ENCODE measurements at regions not wholly inside any gene's neighbourhood (a gene's known extent, or its start where the extent isn't known, plus 50 kb on each side); places are given as distances from the start of the nearest gene placed in this dataset.

DNA sequence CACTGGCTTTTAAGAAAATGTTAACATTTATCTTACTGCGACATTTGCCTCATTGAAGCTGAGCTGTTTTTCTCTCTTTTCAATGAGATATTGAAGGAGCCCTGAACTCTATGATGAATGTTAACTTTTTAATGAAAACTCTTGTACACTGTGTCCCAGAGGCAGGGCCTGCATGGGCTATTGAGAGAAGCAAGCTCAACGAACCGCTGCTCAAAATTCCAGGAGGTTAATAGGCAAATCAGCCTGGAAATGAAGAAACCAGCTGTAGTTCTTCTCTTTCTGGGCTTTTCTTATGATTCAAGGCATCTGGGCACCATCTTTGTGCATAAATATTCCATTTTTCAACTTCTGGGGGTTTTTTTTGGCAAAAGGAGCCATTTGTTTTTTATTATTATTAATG is 168.4 kb upstream of the NPVF start:
- H3K27ac ChIP-seq (replicated peaks), result no peak overlapping the region
- no peak overlapping the region for H3K4me3 ChIP-seq (replicated peaks; ENCODE audit: insufficient read depth, low read length)
- peaks cover 10% of the 10 kb centered on the region for H3K27me3 ChIP-seq (ENCODE audit: insufficient read depth, poor library complexity, severe bottlenecking)
- TF ChIP-seq, protein P1, sequence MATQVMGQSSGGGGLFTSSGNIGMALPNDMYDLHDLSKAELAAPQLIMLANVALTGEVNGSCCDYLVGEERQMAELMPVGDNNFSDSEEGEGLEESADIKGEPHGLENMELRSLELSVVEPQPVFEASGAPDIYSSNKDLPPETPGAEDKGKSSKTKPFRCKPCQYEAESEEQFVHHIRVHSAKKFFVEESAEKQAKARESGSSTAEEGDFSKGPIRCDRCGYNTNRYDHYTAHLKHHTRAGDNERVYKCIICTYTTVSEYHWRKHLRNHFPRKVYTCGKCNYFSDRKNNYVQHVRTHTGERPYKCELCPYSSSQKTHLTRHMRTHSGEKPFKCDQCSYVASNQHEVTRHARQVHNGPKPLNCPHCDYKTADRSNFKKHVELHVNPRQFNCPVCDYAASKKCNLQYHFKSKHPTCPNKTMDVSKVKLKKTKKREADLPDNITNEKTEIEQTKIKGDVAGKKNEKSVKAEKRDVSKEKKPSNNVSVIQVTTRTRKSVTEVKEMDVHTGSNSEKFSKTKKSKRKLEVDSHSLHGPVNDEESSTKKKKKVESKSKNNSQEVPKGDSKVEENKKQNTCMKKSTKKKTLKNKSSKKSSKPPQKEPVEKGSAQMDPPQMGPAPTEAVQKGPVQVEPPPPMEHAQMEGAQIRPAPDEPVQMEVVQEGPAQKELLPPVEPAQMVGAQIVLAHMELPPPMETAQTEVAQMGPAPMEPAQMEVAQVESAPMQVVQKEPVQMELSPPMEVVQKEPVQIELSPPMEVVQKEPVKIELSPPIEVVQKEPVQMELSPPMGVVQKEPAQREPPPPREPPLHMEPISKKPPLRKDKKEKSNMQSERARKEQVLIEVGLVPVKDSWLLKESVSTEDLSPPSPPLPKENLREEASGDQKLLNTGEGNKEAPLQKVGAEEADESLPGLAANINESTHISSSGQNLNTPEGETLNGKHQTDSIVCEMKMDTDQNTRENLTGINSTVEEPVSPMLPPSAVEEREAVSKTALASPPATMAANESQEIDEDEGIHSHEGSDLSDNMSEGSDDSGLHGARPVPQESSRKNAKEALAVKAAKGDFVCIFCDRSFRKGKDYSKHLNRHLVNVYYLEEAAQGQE (IDR thresholded peaks at IDR 0.05; ENCODE audit: insufficient replicate concordance, low read depth), result no peak
- TF ChIP-seq POLR2AphosphoS5 (IDR thresholded peaks at IDR 0.05; ENCODE audit: low read depth) (no peak), GABPA (IDR thresholded peaks at IDR 0.05; ENCODE audit: low read depth) (no peak), CTCF (IDR thresholded peaks at IDR 0.05; ENCODE audit: insufficient read depth, low read length) (no peak), SPI1 (IDR thresholded peaks at IDR 0.05; ENCODE audit: borderline replicate concordance, low read depth) (no peak)
- DNase-seq (ENCODE audit: low read depth in 1 of 2, low spot score in 1 of 2), result no peak

DNA sequence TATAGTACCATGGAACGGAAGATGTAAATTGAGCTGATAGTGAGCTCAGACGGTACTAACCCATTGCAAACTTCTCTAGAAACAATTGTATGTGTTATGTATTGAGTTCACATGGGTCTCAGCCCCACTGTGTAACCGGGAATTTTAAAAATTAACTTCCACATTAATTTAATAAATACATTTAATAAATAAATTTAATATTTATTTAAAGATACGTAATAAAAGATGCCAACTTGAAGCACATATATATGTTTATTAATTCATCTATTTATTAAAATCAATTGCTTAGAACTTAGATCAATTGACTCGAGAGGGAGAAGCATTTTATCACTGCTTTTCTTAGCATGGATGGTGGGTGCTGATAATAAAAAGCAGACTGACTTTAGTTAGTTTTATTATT is 170.1 kb upstream of the NPVF start:
- no peak for DNase-seq (ENCODE audit: low read depth in 1 of 2, low spot score in 1 of 2)
- TF ChIP-seq CTCF (IDR thresholded peaks at IDR 0.05; ENCODE audit: insufficient read depth, low read length), result no peak
- TF ChIP-seq, protein P1 (IDR thresholded peaks at IDR 0.05; ENCODE audit: insufficient replicate concordance, low read depth), result no peak
- TF ChIP-seq SPI1 (IDR thresholded peaks at IDR 0.05; ENCODE audit: borderline replicate concordance, low read depth), result no peak
- no peak for TF ChIP-seq POLR2AphosphoS5 (IDR thresholded peaks at IDR 0.05; ENCODE audit: low read depth)
- no peak for TF ChIP-seq GABPA (IDR thresholded peaks at IDR 0.05; ENCODE audit: low read depth)
- H3K27ac ChIP-seq (replicated peaks), result no peak overlapping the region
- H3K27me3 ChIP-seq (ENCODE audit: insufficient read depth, poor library complexity, severe bottlenecking), result peaks cover 13% of the 10 kb centered on the region
- no peak overlapping the region for H3K4me3 ChIP-seq (replicated peaks; ENCODE audit: insufficient read depth, low read length)

- TF ChIP-seq POLR2AphosphoS5 (IDR thresholded peaks at IDR 0.05; ENCODE audit: low read depth), result no peak
- TF ChIP-seq, protein P1 (IDR thresholded peaks at IDR 0.05; ENCODE audit: insufficient replicate concordance, low read depth), result no peak
- no peak for TF ChIP-seq GABPA (IDR thresholded peaks at IDR 0.05; ENCODE audit: low read depth)
- TF ChIP-seq SPI1 (IDR thresholded peaks at IDR 0.05; ENCODE audit: borderline replicate concordance, low read depth), result no peak
- no peak for TF ChIP-seq CTCF (IDR thresholded peaks at IDR 0.05; ENCODE audit: insufficient read depth, low read length)
- Histone ChIP-seq H3K27ac (replicated peaks) (no peak overlapping the region), H3K4me3 (replicated peaks; ENCODE audit: insufficient read depth, low read length) (no peak overlapping the region), H3K27me3 (ENCODE audit: insufficient read depth, poor library complexity, severe bottlenecking) (peaks cover 11% of the 10 kb centered on the region)
- no peak for DNase-seq (ENCODE audit: low read depth in 1 of 2, low spot score in 1 of 2)
Measured at GRCh38 chr7:25399000-25399750, 170.9 kb upstream of the NPVF start.

All from HL-60 (cell line).